Renal cortex interstitium (tissue), 11 donors: ENCODE measurements at regions not wholly inside any gene's neighbourhood (a gene's known extent, or its start where the extent isn't known, plus 50 kb on each side); places are given as distances from the start of the nearest gene placed in this dataset.
A peak's percentile ranks its signal among the peaks of the same experiment; 100 is the strongest.

Experiments used
- DNase-seq, 11 donors: peaks; one replicate each; pipeline ENCODE4 v3.0.0-alpha.2; 2013; ENCODE audit warnings: low read depth in 9 of 11, low spot score in 4 of 11; ENCODE audit errors: extremely low read depth in 1 of 11

GRCh38 chr2:13109516-13109915 is 392.8 kb downstream of the TRIB2 start:
- DNase-seq = no peak

DNA sequence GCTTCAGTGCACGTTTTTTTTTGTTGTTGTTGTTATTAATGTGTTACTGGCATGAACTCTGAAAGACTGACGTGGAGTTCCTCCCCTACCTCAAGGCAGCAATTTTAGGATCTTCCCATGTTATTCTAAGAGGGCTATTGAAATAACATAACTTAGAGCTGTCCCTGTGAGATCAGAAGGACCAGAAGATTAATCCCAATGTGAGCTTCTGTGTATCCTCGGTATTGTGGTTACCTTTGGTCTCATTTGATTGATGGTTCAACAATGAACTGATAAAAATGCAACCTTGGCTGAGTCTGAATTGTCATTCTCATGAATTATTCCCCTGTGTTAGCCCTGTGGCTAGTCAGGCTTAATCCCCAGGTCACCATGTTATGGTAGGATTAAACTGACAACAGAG is 394.1 kb downstream of the TRIB2 start:
- DNase-seq = no peak

GRCh38 chr2:13113002-13113401 is 396.3 kb downstream of the TRIB2 start:
- no peak for DNase-seq

GRCh38 chr2:13114391-13114790 is 397.7 kb downstream of the TRIB2 start:
- peak in 1 of 11 donors; percentile 4 for DNase-seq

DNA sequence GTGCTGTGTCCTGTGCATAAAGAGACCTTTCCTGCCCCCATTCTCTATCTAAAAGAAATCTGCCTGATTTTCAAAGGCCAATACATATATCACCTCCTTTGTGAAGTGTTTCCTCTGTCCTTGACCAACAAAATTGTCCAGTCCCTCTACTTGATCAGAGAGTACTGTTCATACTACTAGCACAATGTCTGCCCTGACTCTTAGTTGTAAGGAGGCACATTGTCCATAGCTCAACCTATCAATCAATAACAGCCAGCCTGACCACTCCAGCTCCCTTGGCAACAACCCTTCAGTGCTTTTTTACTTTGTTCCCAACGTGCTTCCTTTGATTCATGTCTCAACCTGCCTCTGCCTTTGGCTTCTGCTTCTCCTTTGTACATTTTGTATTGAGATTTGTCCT is 398.9 kb downstream of the TRIB2 start:
- DNase-seq = no peak

DNA sequence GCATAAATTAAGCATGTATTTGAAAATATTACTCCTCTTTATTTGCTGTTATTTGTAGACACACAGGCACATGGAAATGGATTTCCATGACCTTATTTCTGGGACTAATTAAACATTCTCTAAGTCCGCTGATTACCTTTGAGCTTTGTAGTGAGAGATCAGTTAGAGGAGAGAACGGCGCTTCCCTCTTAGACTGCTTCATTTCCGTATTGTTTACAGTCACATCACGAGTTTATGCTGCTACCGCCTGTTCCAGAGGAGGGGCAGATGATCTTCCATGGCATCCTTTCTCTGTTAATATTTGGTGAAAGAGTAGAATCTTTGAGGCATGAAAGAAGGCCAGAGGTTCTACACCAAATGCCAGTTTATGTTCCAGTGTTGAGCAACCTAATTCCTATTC is 404.4 kb downstream of the TRIB2 start:
- DNase-seq = no peak

GRCh38 chr2:13128139-13128538 is 411.4 kb downstream of the TRIB2 start:
- no peak for DNase-seq

GRCh38 chr2:13135369-13135768 is 418.6 kb downstream of the TRIB2 start:
- no peak for DNase-seq

- no peak for DNase-seq
Measured at GRCh38 chr2:13135856-13136255, 419.1 kb downstream of the TRIB2 start.

GRCh38 chr2:13137679-13138078 is 420.9 kb downstream of the TRIB2 start:
- DNase-seq = no peak

- DNase-seq = no peak
Measured at GRCh38 chr2:13141315-13141714, 424.6 kb downstream of the TRIB2 start.

DNA sequence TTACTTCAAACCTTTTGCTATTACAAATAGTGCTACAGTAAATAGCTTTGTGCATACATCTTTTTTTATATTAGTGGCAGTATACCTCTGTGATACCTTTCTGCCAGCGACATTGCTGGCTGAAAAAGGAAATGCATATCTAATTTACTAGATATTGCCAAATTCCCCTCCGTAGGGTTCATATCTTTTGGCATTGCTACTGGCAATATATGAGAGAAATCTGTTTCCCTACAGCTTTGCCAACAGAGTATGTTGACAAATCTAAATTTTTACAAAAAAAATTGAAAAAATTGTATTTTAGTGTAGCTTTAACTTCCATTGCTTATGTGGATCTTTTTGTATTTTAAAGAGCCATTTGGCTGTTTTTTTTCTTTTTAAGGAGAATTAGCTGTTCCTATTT is 426.7 kb downstream of the TRIB2 start:
- DNase-seq = no peak

DNA sequence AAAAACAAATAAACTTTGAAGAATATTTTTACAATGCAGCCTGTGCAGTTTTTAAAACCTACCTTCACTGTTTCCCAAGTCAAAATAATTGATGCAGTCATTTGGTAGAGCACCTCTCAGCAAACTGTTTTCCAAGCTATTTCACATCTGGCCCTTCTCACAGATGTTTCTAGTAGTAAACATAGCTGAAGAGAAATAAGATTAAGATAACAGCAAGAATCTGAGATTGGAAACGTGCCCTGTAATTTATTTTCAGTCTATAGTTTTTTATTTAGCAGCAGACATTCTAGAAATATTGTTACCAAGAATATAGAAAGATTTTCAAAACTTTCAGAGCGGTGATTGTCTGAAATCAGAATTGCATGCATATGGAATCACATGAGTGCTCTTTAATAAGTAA is 440.2 kb downstream of the TRIB2 start:
- DNase-seq = no peak

DNA sequence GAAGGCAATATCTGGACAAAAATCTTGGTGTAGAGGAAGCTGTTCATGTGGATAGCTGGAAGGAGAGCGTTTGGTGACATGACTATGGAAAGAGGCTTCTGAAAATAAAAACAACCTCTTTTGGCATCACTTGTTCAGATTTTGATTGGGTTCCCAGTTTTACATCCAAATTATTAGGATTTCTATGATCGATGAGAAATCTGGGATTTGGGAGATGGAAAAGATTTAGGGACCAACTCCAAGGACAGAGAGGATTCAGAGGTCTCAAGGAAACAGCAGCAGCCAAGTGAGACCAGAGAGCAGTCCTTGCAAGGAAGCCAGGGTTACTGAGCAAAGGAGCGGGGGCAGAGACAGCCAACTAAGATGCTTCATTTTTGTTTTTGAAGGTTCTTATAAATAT is 441.7 kb downstream of the TRIB2 start:
- no peak for DNase-seq

DNA sequence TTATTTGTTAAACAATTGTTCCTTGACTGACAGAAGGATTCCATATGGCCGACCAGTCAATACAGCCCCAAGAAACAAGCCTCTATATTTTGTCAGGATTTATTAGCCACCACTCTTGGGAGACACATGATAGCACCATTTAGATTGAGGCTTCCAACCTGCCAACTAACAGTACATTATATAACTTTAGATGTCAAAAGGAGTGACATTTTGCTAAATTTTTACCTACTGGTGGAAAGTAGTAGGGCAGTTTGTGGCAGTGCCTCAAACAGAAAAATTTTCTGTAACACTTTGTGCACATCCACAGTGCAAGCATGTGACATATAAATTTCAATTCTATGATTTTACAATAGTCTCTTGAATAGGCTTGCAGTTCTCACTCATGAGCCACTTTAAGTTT is 464.0 kb downstream of the TRIB2 start:
- no peak for DNase-seq

DNA sequence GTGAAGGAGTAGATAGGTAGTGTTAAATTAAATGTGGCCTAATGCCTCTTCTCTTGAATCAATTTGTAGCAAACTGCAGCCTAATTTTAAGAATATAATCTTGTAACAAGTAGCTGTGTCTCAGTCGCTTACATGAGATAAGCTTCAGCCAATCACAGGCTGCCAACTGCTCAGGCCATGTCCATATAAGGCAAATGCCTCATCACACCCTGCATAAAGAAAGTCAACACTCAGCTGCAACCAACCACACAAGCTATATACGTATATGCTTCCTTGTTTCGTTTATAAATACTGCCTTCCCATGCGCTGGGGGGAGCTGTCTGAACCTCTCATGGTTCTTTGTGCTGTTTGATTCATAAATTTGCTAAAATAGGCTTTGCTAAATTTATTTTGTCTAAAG is 476.3 kb downstream of the TRIB2 start:
- no peak for DNase-seq

DNA sequence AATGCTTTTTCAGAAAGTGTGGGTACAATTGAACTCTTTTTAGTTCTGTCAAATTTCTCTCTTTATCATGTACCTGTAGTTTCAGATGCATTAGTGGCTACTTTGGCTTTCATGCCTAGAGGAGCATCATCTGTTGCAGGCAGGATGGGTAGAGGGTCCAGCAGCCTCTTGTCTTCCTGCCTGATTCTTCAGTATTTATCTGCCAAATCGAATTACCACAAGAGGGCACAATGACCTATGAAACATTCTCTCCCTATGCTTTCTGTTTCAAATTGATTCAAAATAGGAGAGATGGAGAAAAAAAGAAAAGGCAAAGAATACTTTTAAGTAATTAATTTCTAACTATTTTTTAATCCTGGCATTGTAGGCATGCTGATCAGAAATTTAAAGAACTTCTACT is 477.2 kb downstream of the TRIB2 start:
- peak in 10 of 11 donors; percentile 2 to 36 (median 12) for DNase-seq

DNA sequence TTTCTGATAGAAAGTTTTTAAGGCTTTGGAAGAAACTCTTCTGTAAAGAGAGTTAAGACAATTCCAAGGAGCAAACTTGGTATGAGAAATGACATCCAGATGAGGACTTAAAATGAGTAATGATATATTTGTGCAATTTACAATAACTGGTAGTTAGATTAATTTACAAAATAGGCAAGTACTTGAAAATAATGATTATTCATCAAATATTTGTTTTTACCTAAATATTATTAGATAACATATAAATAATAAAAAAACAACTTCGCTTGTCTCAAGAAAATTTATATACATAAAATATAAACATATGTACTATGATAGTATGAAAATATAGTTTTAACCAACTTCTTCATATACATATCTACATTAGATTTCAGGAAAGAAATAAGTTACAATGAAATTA is 478.5 kb downstream of the TRIB2 start:
- no peak for DNase-seq

DNA sequence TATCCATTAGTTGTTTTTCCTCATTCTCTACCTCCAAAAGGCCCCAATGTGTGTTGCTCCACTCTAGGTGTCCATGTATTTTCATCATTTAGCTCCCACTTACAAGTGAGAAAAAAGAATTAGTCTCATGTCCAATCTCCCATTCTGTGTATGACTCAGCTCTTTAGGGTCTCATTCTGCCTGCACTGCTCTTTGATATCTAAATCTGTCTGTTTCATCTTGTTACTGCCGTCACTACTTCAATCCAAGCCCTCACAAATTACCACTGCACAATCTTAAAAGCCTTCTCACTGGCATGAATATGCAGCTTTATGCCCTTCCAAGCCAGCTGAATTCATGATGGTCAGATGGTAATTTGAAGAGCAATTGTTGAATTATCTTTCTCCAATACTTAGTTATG is 480.5 kb downstream of the TRIB2 start:
- no peak for DNase-seq

- DNase-seq = no peak
Measured at GRCh38 chr2:13201924-13202323, 485.2 kb downstream of the TRIB2 start.

DNA sequence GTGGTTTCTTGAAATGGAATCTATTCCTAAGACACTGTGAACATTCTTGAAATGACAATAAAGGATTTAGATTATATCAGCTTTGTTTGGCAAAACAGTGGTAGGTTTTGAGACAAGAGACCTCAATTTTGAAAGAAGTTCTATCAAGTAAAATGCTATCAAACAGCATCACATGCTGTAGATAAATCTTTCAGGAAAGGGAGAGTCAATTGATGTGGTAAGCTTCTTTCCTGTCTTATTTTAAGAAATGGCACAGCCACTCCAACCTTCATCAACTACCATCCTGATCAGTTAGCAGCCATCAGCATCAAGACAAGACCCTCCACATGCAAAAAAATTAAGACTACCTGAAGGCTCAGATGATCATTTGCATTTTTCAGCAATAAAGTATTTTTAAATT is 495.4 kb downstream of the TRIB2 start:
- DNase-seq = no peak

DNA sequence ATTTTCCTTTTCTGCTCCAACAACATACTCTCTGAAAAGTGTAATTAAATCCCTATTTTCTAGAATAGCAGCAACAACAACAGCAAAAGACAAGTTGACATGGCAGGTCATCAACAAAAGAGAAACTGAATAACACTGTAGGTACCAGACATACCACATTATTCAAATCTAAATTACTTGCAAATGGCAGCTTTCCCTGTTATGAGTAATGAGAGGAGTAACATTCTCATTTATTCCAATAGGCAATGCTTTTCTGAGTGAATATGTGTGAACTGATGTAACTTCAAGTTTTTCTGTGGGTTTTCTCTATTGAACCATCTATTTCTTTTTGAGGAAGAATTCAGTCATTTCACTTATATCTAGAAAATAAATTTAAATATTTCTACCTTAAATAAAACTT is 501.5 kb downstream of the TRIB2 start:
- no peak for DNase-seq
